Neuronal stem cell (in vitro differentiated cells): ENCODE measurements at regions not wholly inside any gene's neighbourhood (a gene's known extent, or its start where the extent isn't known, plus 50 kb on each side); places are given as distances from the start of the nearest gene placed in this dataset.

Source experiments
- DNase-seq: peaks from one replicate; pipeline ENCODE4 v3.0.0-alpha.2; 2013; ENCODE audit warnings: low spot score
- H2AFZ ChIP-seq: one replicate; pipeline ENCODE4 v1.6.1; 2013; ENCODE audit warnings: mild to moderate bottlenecking, low read length, inconsistent platforms
- H2AK5ac ChIP-seq: 2 replicates; pipeline ENCODE4 v1.6.1; 2013; ENCODE audit warnings: low read depth, mild to moderate bottlenecking, inconsistent platforms, low read length, moderate library complexity, mixed read lengths
- H2BK120ac ChIP-seq: 2 replicates; pipeline ENCODE4 v1.6.1; 2013; ENCODE audit warnings: low read depth, mild to moderate bottlenecking, inconsistent platforms, low read length, moderate library complexity, mixed read lengths
- H2BK12ac ChIP-seq: one replicate; pipeline ENCODE4 v1.6.1; 2013; ENCODE audit warnings: low read length, inconsistent platforms
- H2BK15ac ChIP-seq: 2 replicates; pipeline ENCODE4 v1.6.1; 2013; ENCODE audit warnings: mild to moderate bottlenecking, low read length, inconsistent platforms, mixed read lengths
- H2BK5ac ChIP-seq: one replicate; pipeline ENCODE4 v1.6.1; 2013; ENCODE audit warnings: inconsistent platforms, mild to moderate bottlenecking, low read length, moderate library complexity
- H3K14ac ChIP-seq: one replicate; pipeline ENCODE4 v1.6.1; 2013; ENCODE audit warnings: low read length, inconsistent platforms
- H3K18ac ChIP-seq: 2 replicates; pipeline ENCODE4 v1.6.1; 2013; ENCODE audit warnings: low read length, inconsistent platforms
- H3K23ac ChIP-seq: 2 replicates; pipeline ENCODE4 v1.6.1; 2013; ENCODE audit warnings: low read depth, mild to moderate bottlenecking, mixed read lengths, low read length, inconsistent platforms; ENCODE audit not compliant: poor library complexity
- H3K27ac ChIP-seq: replicated peaks from 3 replicates; pipeline ENCODE4 v1.5.1; 2013; ENCODE audit warnings: low read length, inconsistent platforms
- H3K27me3 ChIP-seq, 3 experiments: 2 replicates each; pipeline ENCODE4 v1.6.1; 2013; ENCODE audit warnings: low read length in 3 of 3, mild to moderate bottlenecking in 2 of 3, inconsistent platforms in 1 of 3, low read depth in 1 of 3, mixed read lengths in 1 of 3, moderate library complexity in 1 of 3; ENCODE audit not compliant: control insufficient read depth in 3 of 3, insufficient read depth in 3 of 3
- H3K36me3 ChIP-seq, 2 donors: replicated peaks in 1 of 2; 2 replicates each; pipeline ENCODE4 v1.6.1; 2013; ENCODE audit warnings: low read length in 2 of 2; ENCODE audit not compliant: control insufficient read depth in 2 of 2, insufficient read depth in 2 of 2
- H3K4ac ChIP-seq: 2 replicates; pipeline ENCODE4 v1.6.1; 2013; ENCODE audit warnings: inconsistent platforms, mild to moderate bottlenecking, low read length, moderate library complexity
- H3K4me1 ChIP-seq, 2 donors: 1 replicate in 1 of 2; 2 replicates in 1 of 2; pipeline ENCODE4 v1.6.1; 2013; ENCODE audit warnings: low read length in 2 of 2, low read depth in 1 of 2; ENCODE audit not compliant: control insufficient read depth in 2 of 2, insufficient read depth in 1 of 2
- H3K4me2 ChIP-seq: one replicate; pipeline ENCODE4 v1.6.1; 2013; ENCODE audit warnings: mild to moderate bottlenecking, low read length, inconsistent platforms; ENCODE audit not compliant: insufficient read depth, poor library complexity, severe bottlenecking
- H3K4me3 ChIP-seq, 2 donors: 2 replicates each; pipeline ENCODE4 v1.5.1; 2013; ENCODE audit warnings: low read length in 2 of 2, mild to moderate bottlenecking in 2 of 2, inconsistent platforms in 1 of 2, moderate library complexity in 1 of 2
- H3K79me1 ChIP-seq: one replicate; pipeline ENCODE4 v1.6.1; 2013; ENCODE audit warnings: low read depth, mild to moderate bottlenecking, inconsistent platforms, low read length, moderate library complexity
- H3K9ac ChIP-seq: one replicate; pipeline ENCODE4 v1.6.1; 2013; ENCODE audit warnings: mild to moderate bottlenecking, low read depth, low read length, inconsistent platforms; ENCODE audit not compliant: poor library complexity
- H3K9me3 ChIP-seq, 2 donors: replicated peaks in 1 of 2; 2 replicates each; pipeline versions ENCODE3 to v1.6.1; 2013; ENCODE audit warnings: low read length in 2 of 2, mild to moderate bottlenecking in 2 of 2, inconsistent platforms in 1 of 2, low read depth in 1 of 2, mixed read lengths in 1 of 2, moderate library complexity in 1 of 2; ENCODE audit not compliant: control insufficient read depth in 2 of 2, insufficient read depth in 1 of 2
- H4K8ac ChIP-seq: one replicate; pipeline ENCODE4 v1.6.1; 2013; ENCODE audit warnings: low read depth, mild to moderate bottlenecking, inconsistent platforms, low read length, moderate library complexity
- H4K91ac ChIP-seq: one replicate; pipeline ENCODE4 v1.6.1; 2013; ENCODE audit warnings: low read length, low read depth, mild to moderate bottlenecking, inconsistent platforms; ENCODE audit not compliant: poor library complexity
- WGBS, 2 donors: extraction: QIAGEN DNeasy Blood & Tissue Kit; methylation state at CpG; one replicate each; pipeline ENCODE4 v1.1.7; 2013; ENCODE audit warnings: missing lambda C conversion rate in 2 of 2, mixed read lengths in 1 of 2; ENCODE audit not compliant: insufficient read length in 2 of 2, insufficient replicate concordance in 1 of 2; ENCODE audit errors: extremely low coverage in 2 of 2; 5-methylcytosine and 5-hydroxymethylcytosine counted together

- H2AFZ ChIP-seq: no peak overlapping the region
- H3K23ac ChIP-seq: no peak overlapping the region
- no peak overlapping the region for H4K91ac ChIP-seq
- no peaks in the 10 kb centered on the region for H3K27me3 ChIP-seq
- WGBS, 2 donors: no CpG with 5 or more reads among the region's 7 CpGs
- H3K36me3 ChIP-seq: no peaks in the 10 kb centered on the region
- no peak overlapping the region for H3K4ac ChIP-seq
- H3K4me1 ChIP-seq: no peaks in the 10 kb centered on the region
- H2BK12ac ChIP-seq: no peak overlapping the region
- H3K79me1 ChIP-seq: no peaks in the 10 kb centered on the region
- H3K9me3 ChIP-seq: peaks cover 0 to 11% of the 10 kb centered on the region in 2 donors
- H2BK15ac ChIP-seq: no peak overlapping the region
- no peak overlapping the region for H3K18ac ChIP-seq
- H3K4me3 ChIP-seq: no peak overlapping the region
- no peak overlapping the region for H2BK5ac ChIP-seq
- H3K14ac ChIP-seq: no peak overlapping the region
- H2AK5ac ChIP-seq: no peak overlapping the region
- no peak overlapping the region for H3K9ac ChIP-seq
- no peak for DNase-seq
- H4K8ac ChIP-seq: no peak overlapping the region
- H3K27ac ChIP-seq: no peak overlapping the region
- H3K4me2 ChIP-seq: no peak overlapping the region
- H2BK120ac ChIP-seq: no peak overlapping the region
Observed at GRCh38 chr2:160687629-160688028, 194.0 kb upstream of the RBMS1 start.

GRCh38 chr2:160689441-160689840, 195.8 kb upstream of the RBMS1 start:
- Histone ChIP-seq H2BK15ac (no peak overlapping the region), H4K91ac (no peak overlapping the region), H3K23ac (no peak overlapping the region)

DNA sequence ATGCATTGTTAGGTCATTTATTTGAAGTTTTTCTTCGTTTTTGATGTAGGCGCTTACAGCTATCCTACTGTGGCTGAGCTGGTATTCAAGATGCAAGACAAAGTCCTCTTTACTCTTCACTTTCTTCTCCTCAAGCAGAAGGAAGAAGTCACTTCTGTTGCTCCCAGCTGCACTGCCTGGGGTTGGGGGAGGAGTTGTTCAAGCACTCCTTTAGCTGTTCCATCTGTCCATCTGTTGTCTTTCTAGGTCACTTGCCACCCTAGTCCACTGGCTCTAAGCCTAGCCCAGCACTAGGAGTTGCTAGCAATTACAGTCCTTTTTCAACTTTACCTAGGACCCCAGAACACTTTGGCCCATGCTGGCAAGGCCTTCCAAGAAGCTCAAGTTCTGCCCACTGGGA, 200.6 kb upstream of the RBMS1 start:
- peak overlapping the region; percentile 2 for H2AFZ ChIP-seq

More at GRCh38 chr2:160689441-160689840, 195.8 kb upstream of the RBMS1 start:
- no peak overlapping the region for H2BK120ac ChIP-seq
- H3K18ac ChIP-seq: no peak overlapping the region
- H3K9me3 ChIP-seq: peaks cover 0 to 7% of the 10 kb centered on the region in 2 donors
- H3K14ac ChIP-seq: no peak overlapping the region
- H4K8ac ChIP-seq: no peak overlapping the region
- no peaks in the 10 kb centered on the region for H3K36me3 ChIP-seq
- H2AK5ac ChIP-seq: no peak overlapping the region
- WGBS, 2 donors: no CpG with 5 or more reads among the region's 1 CpG
- H3K79me1 ChIP-seq: no peaks in the 10 kb centered on the region
- no peak overlapping the region for H2AFZ ChIP-seq
- no peak overlapping the region for H2BK5ac ChIP-seq
- H3K27me3 ChIP-seq: no peaks in the 10 kb centered on the region
- H3K4me1 ChIP-seq: no peaks in the 10 kb centered on the region
- no peak overlapping the region for H3K9ac ChIP-seq
- no peak overlapping the region for H3K27ac ChIP-seq
- no peak overlapping the region for H3K4ac ChIP-seq
- no peak overlapping the region for H3K4me3 ChIP-seq
- H3K4me2 ChIP-seq: no peak overlapping the region
- H2BK12ac ChIP-seq: no peak overlapping the region
- no peak for DNase-seq

DNA sequence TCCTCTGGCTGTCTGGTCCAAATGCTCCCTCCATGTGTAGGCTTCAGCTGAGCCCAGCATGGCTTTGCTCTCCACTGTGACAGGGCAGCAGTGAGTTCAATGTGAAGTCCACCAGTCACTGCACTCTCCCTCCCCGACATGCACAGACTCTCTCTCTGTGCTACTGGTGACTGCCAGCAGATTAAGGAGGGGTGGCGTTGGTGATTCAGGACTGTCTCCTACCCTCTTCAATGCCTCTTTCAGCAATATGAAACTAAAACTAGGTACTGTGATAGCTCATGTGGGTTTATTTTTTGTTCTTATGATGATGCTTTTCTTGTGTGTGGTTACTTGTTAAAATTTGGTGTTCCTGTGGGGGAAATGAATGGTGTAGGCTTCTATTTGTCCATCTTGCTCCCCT, 201.0 kb upstream of the RBMS1 start:
- H3K27me3 ChIP-seq: no peaks in the 10 kb centered on the region
- WGBS, 2 donors: no CpG with 5 or more reads among the region's 2 CpGs
- no peak overlapping the region for H2BK5ac ChIP-seq
- H3K9me3 ChIP-seq: peaks cover 0 to 7% of the 10 kb centered on the region in 2 donors
- peak overlapping the region; percentile 2 for H2AFZ ChIP-seq
- no peak overlapping the region for H3K27ac ChIP-seq
- H2BK120ac ChIP-seq: no peak overlapping the region
- peak overlapping the region; percentile 21 for H3K18ac ChIP-seq
- DNase-seq: no peak
- H4K8ac ChIP-seq: no peak overlapping the region
- H2BK15ac ChIP-seq: no peak overlapping the region
- no peak overlapping the region for H2AK5ac ChIP-seq
- H2BK12ac ChIP-seq: no peak overlapping the region
- H3K4ac ChIP-seq: no peak overlapping the region
- H3K79me1 ChIP-seq: no peaks in the 10 kb centered on the region
- H3K4me1 ChIP-seq: no peaks in the 10 kb centered on the region
- H3K23ac ChIP-seq: no peak overlapping the region
- no peak overlapping the region for H4K91ac ChIP-seq
- H3K14ac ChIP-seq: no peak overlapping the region
- H3K4me2 ChIP-seq: no peak overlapping the region
- no peak overlapping the region for H3K9ac ChIP-seq
- H3K4me3 ChIP-seq: no peak overlapping the region
- H3K36me3 ChIP-seq: no peaks in the 10 kb centered on the region

More for the DNA sequence above, 200.6 kb upstream of the RBMS1 start:
- H3K27ac ChIP-seq: no peak overlapping the region
- H2BK120ac ChIP-seq: no peak overlapping the region
- no peak overlapping the region for H3K23ac ChIP-seq
- H3K14ac ChIP-seq: no peak overlapping the region
- no peak overlapping the region for H4K8ac ChIP-seq
- WGBS, 2 donors: no CpG with 5 or more reads among the region's 2 CpGs
- no peak overlapping the region for H2AK5ac ChIP-seq
- H3K4ac ChIP-seq: no peak overlapping the region
- H3K9me3 ChIP-seq: peaks cover 0 to 7% of the 10 kb centered on the region in 2 donors
- no peak overlapping the region for H2BK5ac ChIP-seq
- DNase-seq: no peak
- no peaks in the 10 kb centered on the region for H3K79me1 ChIP-seq
- H2BK12ac ChIP-seq: no peak overlapping the region
- H4K91ac ChIP-seq: no peak overlapping the region
- H3K4me3 ChIP-seq: no peak overlapping the region
- no peaks in the 10 kb centered on the region for H3K27me3 ChIP-seq
- H3K18ac ChIP-seq: peak overlapping the region; percentile 21
- H3K4me1 ChIP-seq: no peaks in the 10 kb centered on the region
- no peak overlapping the region for H3K9ac ChIP-seq
- no peak overlapping the region for H3K4me2 ChIP-seq
- H2BK15ac ChIP-seq: no peak overlapping the region
- H3K36me3 ChIP-seq: no peaks in the 10 kb centered on the region
